ENCODE measurements at regions not wholly inside any gene's neighbourhood (a gene's known extent, or its start where the extent isn't known, plus 50 kb on each side); places are given as distances from the start of the nearest gene placed in this dataset.

GRCh38 chr7:153476166-153476565 is 576.0 kb upstream of the DPP6 start:
- H3K36me3 Mint-ChIP-seq (ENCODE audit: insufficient read depth) = no peaks in the 10 kb centered on the region
- ATAC-seq (replicated peaks) = no peak
- no peaks in the 10 kb centered on the region for H3K4me1 Mint-ChIP-seq (ENCODE audit: low read depth in 2 of 2)
- H3K27ac Mint-ChIP-seq = no peak overlapping the region
- no peaks in the 10 kb centered on the region for H3K27me3 Mint-ChIP-seq
- H3K9me3 Mint-ChIP-seq = peaks cover 4% of the 10 kb centered on the region in 2 donors
- DNase-seq = no peak
- no peak overlapping the region for H3K4me3 Mint-ChIP-seq

GRCh38 chr7:153496257-153496656 is 555.9 kb upstream of the DPP6 start:
- Mint-ChIP-seq H3K4me1 (ENCODE audit: low read depth in 2 of 2) (no peaks in the 10 kb centered on the region), H3K4me3 (no peak overlapping the region), H3K9me3 (peaks cover 7 to 19% of the 10 kb centered on the region in 2 donors), H3K27me3 (no peaks in the 10 kb centered on the region), H3K36me3 (ENCODE audit: insufficient read depth) (no peaks in the 10 kb centered on the region), H3K27ac (no peak overlapping the region)
- ATAC-seq (replicated peaks) (no peak), DNase-seq (no peak)

- H3K27ac Mint-ChIP-seq = no peak overlapping the region
- ATAC-seq (replicated peaks) (no peak), DNase-seq (no peak)
- no peaks in the 10 kb centered on the region for H3K27me3 Mint-ChIP-seq
- H3K36me3 Mint-ChIP-seq (ENCODE audit: insufficient read depth) = no peaks in the 10 kb centered on the region
- H3K4me1 Mint-ChIP-seq (ENCODE audit: low read depth in 2 of 2) = no peaks in the 10 kb centered on the region
- H3K4me3 Mint-ChIP-seq = no peak overlapping the region
- H3K9me3 Mint-ChIP-seq = peaks cover 2 to 20% of the 10 kb centered on the region in 2 donors
Observed at GRCh38 chr7:153503093-153503492, 549.1 kb upstream of the DPP6 start.

GRCh38 chr7:153504288-153505075 is 547.7 kb upstream of the DPP6 start:
- no peaks in the 10 kb centered on the region for H3K27me3 Mint-ChIP-seq
- no peak overlapping the region for H3K4me3 Mint-ChIP-seq
- DNase-seq (no peak), ATAC-seq (replicated peaks) (no peak)
- H3K9me3 Mint-ChIP-seq = peaks cover 2 to 16% of the 10 kb centered on the region in 2 donors
- H3K27ac Mint-ChIP-seq = no peak overlapping the region
- no peaks in the 10 kb centered on the region for H3K36me3 Mint-ChIP-seq (ENCODE audit: insufficient read depth)
- no peaks in the 10 kb centered on the region for H3K4me1 Mint-ChIP-seq (ENCODE audit: low read depth in 2 of 2)

GRCh38 chr7:153507885-153508284 is 544.3 kb upstream of the DPP6 start:
- H3K27me3 Mint-ChIP-seq = no peaks in the 10 kb centered on the region
- DNase-seq = no peak
- H3K9me3 Mint-ChIP-seq = peaks cover 4 to 13% of the 10 kb centered on the region in 2 donors
- H3K4me1 Mint-ChIP-seq (ENCODE audit: low read depth in 2 of 2) = no peaks in the 10 kb centered on the region
- H3K4me3 Mint-ChIP-seq = no peak overlapping the region
- H3K27ac Mint-ChIP-seq = no peak overlapping the region
- ATAC-seq (replicated peaks) = no peak
- H3K36me3 Mint-ChIP-seq (ENCODE audit: insufficient read depth) = no peaks in the 10 kb centered on the region

GRCh38 chr7:153509768-153510167 is 542.4 kb upstream of the DPP6 start:
- Mint-ChIP-seq H3K9me3 (peaks cover 4 to 10% of the 10 kb centered on the region in 2 donors), H3K4me3 (no peak overlapping the region), H3K27ac (no peak overlapping the region), H3K27me3 (no peaks in the 10 kb centered on the region), H3K4me1 (ENCODE audit: low read depth in 2 of 2) (no peaks in the 10 kb centered on the region), H3K36me3 (ENCODE audit: insufficient read depth) (no peaks in the 10 kb centered on the region)
- DNase-seq (no peak), ATAC-seq (replicated peaks) (no peak)

GRCh38 chr7:153510674-153511073 is 541.5 kb upstream of the DPP6 start:
- ATAC-seq (replicated peaks) (no peak), DNase-seq (no peak)
- H3K27ac Mint-ChIP-seq = no peak overlapping the region
- H3K4me3 Mint-ChIP-seq = no peak overlapping the region
- H3K4me1 Mint-ChIP-seq (ENCODE audit: low read depth in 2 of 2) = no peaks in the 10 kb centered on the region
- H3K9me3 Mint-ChIP-seq = peaks cover 5 to 8% of the 10 kb centered on the region in 2 donors
- no peaks in the 10 kb centered on the region for H3K36me3 Mint-ChIP-seq (ENCODE audit: insufficient read depth)
- no peaks in the 10 kb centered on the region for H3K27me3 Mint-ChIP-seq

- no peaks in the 10 kb centered on the region for H3K27me3 Mint-ChIP-seq
- H3K4me1 Mint-ChIP-seq (ENCODE audit: low read depth in 2 of 2) = no peaks in the 10 kb centered on the region
- no peak for DNase-seq
- no peak overlapping the region for H3K4me3 Mint-ChIP-seq
- H3K9me3 Mint-ChIP-seq = peaks cover 7 to 23% of the 10 kb centered on the region in 2 donors
- no peak for ATAC-seq (replicated peaks)
- H3K36me3 Mint-ChIP-seq (ENCODE audit: insufficient read depth) = no peaks in the 10 kb centered on the region
- H3K27ac Mint-ChIP-seq = no peak overlapping the region
Observed at GRCh38 chr7:153514032-153514431, 538.2 kb upstream of the DPP6 start.

- Mint-ChIP-seq H3K9me3 (peaks cover 9 to 23% of the 10 kb centered on the region in 2 donors), H3K36me3 (ENCODE audit: insufficient read depth) (no peaks in the 10 kb centered on the region), H3K27ac (no peak overlapping the region), H3K4me1 (ENCODE audit: low read depth in 2 of 2) (no peaks in the 10 kb centered on the region), H3K4me3 (no peak overlapping the region), H3K27me3 (no peaks in the 10 kb centered on the region)
- DNase-seq (no peak), ATAC-seq (replicated peaks) (no peak)
Observed at GRCh38 chr7:153515359-153515758, 536.8 kb upstream of the DPP6 start.

- no peaks in the 10 kb centered on the region for H3K36me3 Mint-ChIP-seq (ENCODE audit: insufficient read depth)
- H3K27ac Mint-ChIP-seq = no peak overlapping the region
- ATAC-seq (replicated peaks) (no peak), DNase-seq (no peak)
- H3K4me1 Mint-ChIP-seq (ENCODE audit: low read depth in 2 of 2) = no peaks in the 10 kb centered on the region
- H3K4me3 Mint-ChIP-seq = no peak overlapping the region
- H3K27me3 Mint-ChIP-seq = no peaks in the 10 kb centered on the region
- peaks cover 9 to 15% of the 10 kb centered on the region in 2 donors for H3K9me3 Mint-ChIP-seq
Observed at GRCh38 chr7:153518201-153518984, 533.8 kb upstream of the DPP6 start.

- DNase-seq (no peak), ATAC-seq (replicated peaks) (no peak)
- H3K27ac Mint-ChIP-seq = no peak overlapping the region
- no peaks in the 10 kb centered on the region for H3K27me3 Mint-ChIP-seq
- no peaks in the 10 kb centered on the region for H3K36me3 Mint-ChIP-seq (ENCODE audit: insufficient read depth)
- H3K9me3 Mint-ChIP-seq = peaks cover 8 to 15% of the 10 kb centered on the region in 2 donors
- no peaks in the 10 kb centered on the region for H3K4me1 Mint-ChIP-seq (ENCODE audit: low read depth in 2 of 2)
- H3K4me3 Mint-ChIP-seq = no peak overlapping the region
Observed at GRCh38 chr7:153521370-153521769, 530.8 kb upstream of the DPP6 start.

GRCh38 chr7:153522261-153522660 is 529.9 kb upstream of the DPP6 start:
- Mint-ChIP-seq H3K27ac (no peak overlapping the region), H3K9me3 (peaks cover 8 to 17% of the 10 kb centered on the region in 2 donors), H3K4me1 (ENCODE audit: low read depth in 2 of 2) (no peaks in the 10 kb centered on the region), H3K27me3 (no peaks in the 10 kb centered on the region), H3K4me3 (no peak overlapping the region), H3K36me3 (ENCODE audit: insufficient read depth) (peaks cover 3% of the 10 kb centered on the region)
- DNase-seq = no peak
- no peak for ATAC-seq (replicated peaks)

- no peak overlapping the region for H3K27ac Mint-ChIP-seq
- DNase-seq = no peak
- no peaks in the 10 kb centered on the region for H3K27me3 Mint-ChIP-seq
- H3K9me3 Mint-ChIP-seq = peaks cover 7 to 17% of the 10 kb centered on the region in 2 donors
- ATAC-seq (replicated peaks) = no peak
- no peak overlapping the region for H3K4me3 Mint-ChIP-seq
- no peaks in the 10 kb centered on the region for H3K4me1 Mint-ChIP-seq (ENCODE audit: low read depth in 2 of 2)
- peaks cover 3% of the 10 kb centered on the region for H3K36me3 Mint-ChIP-seq (ENCODE audit: insufficient read depth)
Observed at GRCh38 chr7:153523320-153524015, 528.7 kb upstream of the DPP6 start.

Data from effector memory CD8-positive, alpha-beta T cell (primary cell).